HFF-Myc (cell line): ENCODE measurements at regions not wholly inside any gene's neighbourhood (a gene's known extent, or its start where the extent isn't known, plus 50 kb on each side); places are given as distances from the start of the nearest gene placed in this dataset.

Source experiments
- DNase-seq: peaks from one replicate; pipeline ENCODE4 v3.0.0-alpha.2; 2011; ENCODE audit warnings: low read depth; ENCODE audit errors: extremely low read depth
- H3K4me3 ChIP-seq: replicated peaks from 2 replicates; pipeline ENCODE4 v1.5.1; 2011; ENCODE audit warnings: low read depth, mild to moderate bottlenecking, control low read depth, low read length
- CTCF ChIP-seq: IDR thresholded peaks from 2 replicates; pipeline ENCODE4 v1.5.1; 2012; ENCODE audit warnings: mild to moderate bottlenecking, low read depth, low read length, control low read depth; ENCODE audit errors: missing control alignments

DNA sequence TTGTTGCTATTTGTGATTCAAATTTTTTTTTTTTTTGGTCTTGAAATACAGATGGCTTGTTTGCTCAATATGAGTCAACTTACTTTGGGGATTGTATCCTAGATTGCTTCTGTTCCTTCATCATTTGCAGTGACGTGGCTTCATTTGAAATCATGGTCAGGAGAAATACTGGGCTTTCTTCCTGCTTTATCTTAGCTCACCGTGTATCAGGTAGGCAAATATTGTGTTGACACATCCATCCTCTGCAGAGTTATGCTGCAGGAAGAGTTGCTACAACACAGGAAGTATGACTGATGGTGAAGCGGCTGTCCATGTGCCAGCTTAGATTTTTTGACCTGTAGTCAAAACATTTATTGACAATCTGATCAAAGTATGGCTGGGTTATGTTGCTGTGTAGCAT, 232.2 kb downstream of the C4orf33 start:
- no peak for DNase-seq
- no peak for TF ChIP-seq CTCF
- H3K4me3 ChIP-seq = no peak overlapping the region

- no peak for TF ChIP-seq CTCF
Measured at GRCh38 chr4:129334136-129334535, 238.2 kb downstream of the C4orf33 start.

GRCh38 chr4:129335276-129335675, 239.3 kb downstream of the C4orf33 start:
- no peak for TF ChIP-seq CTCF
- H3K4me3 ChIP-seq = no peak overlapping the region
- no peak for DNase-seq

More at GRCh38 chr4:129334136-129334535, 238.2 kb downstream of the C4orf33 start:
- H3K4me3 ChIP-seq = no peak overlapping the region
- no peak for DNase-seq

GRCh38 chr4:129335818-129336217, 239.9 kb downstream of the C4orf33 start:
- no peak overlapping the region for H3K4me3 ChIP-seq
- no peak for DNase-seq
- TF ChIP-seq CTCF = no peak

- TF ChIP-seq CTCF = no peak
- H3K4me3 ChIP-seq = no peak overlapping the region
- no peak for DNase-seq
Measured at GRCh38 chr4:129336457-129337227, 240.7 kb downstream of the C4orf33 start.

DNA sequence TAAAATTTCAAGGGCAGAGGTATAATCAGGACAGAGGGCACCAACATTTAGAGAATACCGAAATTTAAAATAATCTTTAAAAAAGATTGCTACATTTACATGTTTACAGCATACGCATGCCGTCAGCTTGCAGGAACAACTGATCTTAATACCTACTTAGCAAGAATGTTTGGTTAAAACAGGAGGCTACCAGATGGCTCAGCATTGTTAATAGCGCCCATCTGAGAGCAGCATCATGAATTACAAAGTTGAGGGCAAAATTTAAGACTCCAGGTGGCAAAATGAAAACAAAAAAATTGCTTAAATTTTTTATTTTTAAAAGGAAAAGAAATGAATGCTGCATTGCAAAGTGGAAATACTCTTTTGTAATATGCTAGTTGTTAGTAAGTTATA, 241.3 kb downstream of the C4orf33 start:
- no peak for DNase-seq
- no peak for TF ChIP-seq CTCF
- H3K4me3 ChIP-seq = no peak overlapping the region

- TF ChIP-seq CTCF = no peak
- no peak overlapping the region for H3K4me3 ChIP-seq
- DNase-seq = no peak
Measured at GRCh38 chr4:129342819-129343408, 247.0 kb downstream of the C4orf33 start.
